Loucy (cell line): ENCODE measurements at regions not wholly inside any gene's neighbourhood (a gene's known extent, or its start where the extent isn't known, plus 50 kb on each side); places are given as distances from the start of the nearest gene placed in this dataset.
"Not testable (repeated sequence)": the region's sequence is repeated elsewhere in the genome, so short reads cannot be mapped to it uniquely, and the experiment has no call there.

Experiments
- H2AFZ ChIP-seq: fragments of 200-600 bp; sonication (generic); 2 replicates; pipeline ENCODE4 v1.6.0; 2016; ENCODE audit warnings: antibody characterized with exemption, mild to moderate bottlenecking, low read length, moderate library complexity
- H3F3A ChIP-seq: fragments of 200-600 bp; 2 replicates; pipeline ENCODE4 v1.6.0; 2016; ENCODE audit warnings: antibody characterized with exemption, low read depth, mild to moderate bottlenecking
- H3K27me3 ChIP-seq: fragments of 200-600 bp; sonication (generic); 2 replicates; pipeline ENCODE4 v1.6.1; 2014; ENCODE audit warnings: low read length, mild to moderate bottlenecking; ENCODE audit not compliant: insufficient read depth, poor library complexity, severe bottlenecking
- H3K36me3 ChIP-seq: fragments of 200-600 bp; sonication (generic); 2 replicates; pipeline ENCODE4 v1.6.1; 2016; ENCODE audit warnings: low read length; ENCODE audit not compliant: insufficient read depth
- H3K4me1 ChIP-seq: fragments of 200-600 bp; sonication (generic); 2 replicates; pipeline ENCODE4 v1.5.1; 2014; ENCODE audit warnings: low read length, mild to moderate bottlenecking; ENCODE audit not compliant: insufficient read depth, poor library complexity, severe bottlenecking
- H3K4me2 ChIP-seq: fragments of 200-600 bp; sonication (generic); 2 replicates; pipeline ENCODE4 v1.6.0; 2014; ENCODE audit warnings: antibody characterized with exemption, low read length, low read depth, mild to moderate bottlenecking; ENCODE audit not compliant: poor library complexity, severe bottlenecking
- H3K4me3 ChIP-seq: fragments of 200-600 bp; sonication (generic); 2 replicates; pipeline ENCODE4 v1.5.1; 2014; ENCODE audit warnings: low read length, mild to moderate bottlenecking, mixed read lengths; ENCODE audit not compliant: poor library complexity, severe bottlenecking
- H3K79me2 ChIP-seq: fragments of 200-600 bp; sonication (generic); 2 replicates; pipeline ENCODE4 v1.6.1; 2014; ENCODE audit warnings: low read length; ENCODE audit not compliant: insufficient read depth
- H3K9ac ChIP-seq: fragments of 200-600 bp; sonication (generic); 2 replicates; pipeline ENCODE4 v1.6.0; 2014; ENCODE audit warnings: mild to moderate bottlenecking, low read depth, low read length, moderate library complexity; ENCODE audit not compliant: poor library complexity, severe bottlenecking
- H3K9me2 ChIP-seq: fragments of 200-600 bp; sonication (generic); replicated peaks from 2 replicates; pipeline ENCODE4 v1.6.1; 2016; ENCODE audit warnings: low read depth, low read length, mixed read lengths
- H3K9me3 ChIP-seq: fragments of 200-600 bp; sonication (generic); 2 replicates; pipeline ENCODE4 v1.6.1; 2014; ENCODE audit warnings: mild to moderate bottlenecking, antibody characterized with exemption, low read length, low read depth; ENCODE audit not compliant: insufficient read depth
- H4K20me1 ChIP-seq: fragments of 200-600 bp; sonication (generic); 2 replicates; pipeline ENCODE4 v1.6.0; 2014; ENCODE audit warnings: antibody characterized with exemption, low read length, mild to moderate bottlenecking; ENCODE audit not compliant: insufficient read depth, poor library complexity, severe bottlenecking
- CTCF ChIP-seq: fragments of 200-600 bp; sonication (generic); conservative IDR thresholded peaks from 2 replicates; pipeline ENCODE4 v1.5.1; 2014; ENCODE audit warnings: mild to moderate bottlenecking, antibody characterized with exemption, low read length
- EZH2phosphoT487 ChIP-seq: fragments of 200-600 bp; IDR thresholded peaks from 2 replicates; pipeline ENCODE4 v1.6.1; 2018; ENCODE audit warnings: antibody characterized with exemption, mild to moderate bottlenecking, moderate library complexity, borderline replicate concordance

GRCh38 chr6:66265737-66266136 lies 558.7 kb upstream of the EYS start:
- Histone ChIP-seq H3K9ac (no peak overlapping the region), H3K4me2 (no peak overlapping the region), H3K27me3 (no peaks in the 10 kb centered on the region), H3K36me3 (no peaks in the 10 kb centered on the region), H3K79me2 (no peaks in the 10 kb centered on the region), H3K4me1 (no peaks in the 10 kb centered on the region), H3K9me2 (no peaks in the 10 kb centered on the region), H4K20me1 (no peaks in the 10 kb centered on the region), H2AFZ (no peak overlapping the region), H3K9me3 (no peaks in the 10 kb centered on the region), H3F3A (no peaks in the 10 kb centered on the region), H3K4me3 (no peak overlapping the region)
- TF ChIP-seq CTCF = no peak
- no peak for TF ChIP-seq EZH2phosphoT487

GRCh38 chr6:66264376-66264775 lies 557.4 kb upstream of the EYS start:
- TF ChIP-seq EZH2phosphoT487 (no peak), CTCF (no peak)
- H3K4me2 ChIP-seq = no peak overlapping the region
- H3F3A ChIP-seq = no peaks in the 10 kb centered on the region
- no peak overlapping the region for H2AFZ ChIP-seq
- H3K27me3 ChIP-seq = no peaks in the 10 kb centered on the region
- H3K79me2 ChIP-seq = no peaks in the 10 kb centered on the region
- no peak overlapping the region for H3K4me3 ChIP-seq
- H3K9ac ChIP-seq = no peak overlapping the region
- no peaks in the 10 kb centered on the region for H4K20me1 ChIP-seq
- no peaks in the 10 kb centered on the region for H3K4me1 ChIP-seq
- no peaks in the 10 kb centered on the region for H3K9me2 ChIP-seq
- no peaks in the 10 kb centered on the region for H3K9me3 ChIP-seq
- no peaks in the 10 kb centered on the region for H3K36me3 ChIP-seq

GRCh38 chr6:66258731-66259487 lies 551.9 kb upstream of the EYS start:
- not testable (repeated sequence) for H3K27me3 ChIP-seq, H3K4me1 ChIP-seq, H3K9me3 ChIP-seq, H3K36me3 ChIP-seq, H3K79me2 ChIP-seq, H4K20me1 ChIP-seq, H3K9me2 ChIP-seq, H3K4me3 ChIP-seq, H3K4me2 ChIP-seq, H2AFZ ChIP-seq, H3K9ac ChIP-seq, H3F3A ChIP-seq

GRCh38 chr6:66245231-66245630 lies 538.2 kb upstream of the EYS start:
- no peaks in the 10 kb centered on the region for H3K9me2 ChIP-seq
- no peaks in the 10 kb centered on the region for H3K4me1 ChIP-seq
- no peaks in the 10 kb centered on the region for H3K79me2 ChIP-seq
- no peaks in the 10 kb centered on the region for H3K27me3 ChIP-seq
- H3F3A ChIP-seq = no peaks in the 10 kb centered on the region
- TF ChIP-seq EZH2phosphoT487 (no peak), CTCF (no peak)
- H4K20me1 ChIP-seq = no peaks in the 10 kb centered on the region
- no peaks in the 10 kb centered on the region for H3K9me3 ChIP-seq
- H2AFZ ChIP-seq = no peak overlapping the region
- H3K9ac ChIP-seq = no peak overlapping the region
- no peak overlapping the region for H3K4me2 ChIP-seq
- no peak overlapping the region for H3K4me3 ChIP-seq
- H3K36me3 ChIP-seq = no peaks in the 10 kb centered on the region
